H4 (cell line): ENCODE measurements at regions not wholly inside any gene's neighbourhood (a gene's known extent, or its start where the extent isn't known, plus 50 kb on each side); places are given as distances from the start of the nearest gene placed in this dataset.

Experiments
- DNase-seq: peaks from one replicate; pipeline ENCODE4 v3.0.0-alpha.2; 2015; ENCODE audit warnings: low spot score

GRCh38 chrX:124524852-124525251 is 178.5 kb downstream of the SH2D1A start:
- DNase-seq: no peak

- DNase-seq: no peak
Measured at GRCh38 chrX:124529786-124530185, 183.4 kb downstream of the SH2D1A start.

GRCh38 chrX:124530803-124531202 is 184.4 kb downstream of the SH2D1A start:
- no peak for DNase-seq

GRCh38 chrX:124534536-124534935 is 188.2 kb downstream of the SH2D1A start:
- no peak for DNase-seq

- no peak for DNase-seq
Measured at GRCh38 chrX:124540474-124540873, 194.1 kb downstream of the SH2D1A start.

- DNase-seq: no peak
Measured at GRCh38 chrX:124548571-124548970, 202.2 kb downstream of the SH2D1A start.

- peak; percentile 19 for DNase-seq
Measured at GRCh38 chrX:124555036-124555595, 208.8 kb downstream of the SH2D1A start.

- no peak for DNase-seq
Measured at GRCh38 chrX:124557976-124558375, 211.6 kb downstream of the SH2D1A start.

GRCh38 chrX:124573468-124573867 is 227.1 kb downstream of the SH2D1A start:
- no peak for DNase-seq

- no peak for DNase-seq
Measured at GRCh38 chrX:124592744-124593143, 246.4 kb downstream of the SH2D1A start.

GRCh38 chrX:124594017-124594651 is 247.8 kb downstream of the SH2D1A start:
- no peak for DNase-seq

GRCh38 chrX:124605511-124605910 is 259.1 kb downstream of the SH2D1A start:
- no peak for DNase-seq

GRCh38 chrX:124606724-124607123 is 260.4 kb downstream of the SH2D1A start:
- no peak for DNase-seq

- no peak for DNase-seq
Measured at GRCh38 chrX:124619710-124620109, 273.3 kb downstream of the SH2D1A start.

- no peak for DNase-seq
Measured at GRCh38 chrX:124634363-124634762, 288.0 kb downstream of the SH2D1A start.

GRCh38 chrX:124641737-124642491 is 295.6 kb downstream of the SH2D1A start:
- DNase-seq: no peak

- no peak for DNase-seq
Measured at GRCh38 chrX:124646403-124646802, 300.0 kb downstream of the SH2D1A start.

- no peak for DNase-seq
Measured at GRCh38 chrX:124651031-124651430, 304.7 kb downstream of the SH2D1A start.

- no peak for DNase-seq
Measured at GRCh38 chrX:124665621-124666400, 319.4 kb downstream of the SH2D1A start.

GRCh38 chrX:124679199-124679598 is 332.8 kb downstream of the SH2D1A start:
- no peak for DNase-seq

- no peak for DNase-seq
Measured at GRCh38 chrX:124680287-124680686, 333.9 kb downstream of the SH2D1A start.

- no peak for DNase-seq
Measured at GRCh38 chrX:124690495-124690894, 344.1 kb downstream of the SH2D1A start.
